ENCODE measurements at regions not wholly inside any gene's neighbourhood (a gene's known extent, or its start where the extent isn't known, plus 50 kb on each side); places are given as distances from the start of the nearest gene placed in this dataset.

DNA sequence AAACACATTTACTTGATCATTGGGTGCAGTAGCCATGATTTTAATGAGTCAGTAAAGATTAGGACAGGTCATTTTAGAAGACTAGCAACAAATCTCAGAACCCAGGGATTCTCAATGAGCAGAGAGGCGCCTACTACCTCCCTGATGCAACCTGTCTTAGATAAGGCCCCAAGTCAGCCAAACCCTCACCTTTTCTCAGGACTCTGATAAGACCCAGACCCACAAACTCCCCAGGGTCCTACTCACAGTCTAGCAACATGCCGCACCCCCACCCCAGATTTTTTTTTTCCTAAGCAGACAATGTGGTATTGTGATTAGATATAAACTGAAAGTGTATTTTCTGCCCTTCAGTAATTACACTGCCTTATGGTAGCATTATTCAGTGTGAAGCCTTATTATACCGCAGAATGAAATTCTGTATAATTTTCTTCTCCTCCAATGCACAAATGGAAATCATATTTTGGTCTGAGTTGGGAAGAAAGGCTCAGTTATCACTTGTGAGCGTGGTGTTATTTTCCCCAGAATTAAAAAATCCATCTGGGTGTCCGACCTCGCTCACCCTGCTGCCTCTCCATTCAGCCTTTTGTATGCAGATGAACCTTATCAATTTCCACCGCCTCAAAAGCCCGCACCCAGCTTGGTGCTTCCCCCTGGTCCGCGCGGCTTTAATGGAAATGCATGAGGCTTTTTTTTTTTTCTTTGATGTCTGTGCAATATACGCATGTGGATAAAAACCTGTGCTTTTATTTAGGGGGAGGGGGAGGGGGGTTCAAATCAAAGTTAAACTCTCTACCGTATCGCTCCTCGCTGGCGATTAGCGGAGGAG is 122.0 kb upstream of the SOX14 start:
- no peak for TF ChIP-seq CTCF (conservative IDR thresholded peaks at IDR 0.05; ENCODE audit: low read length)
- TF ChIP-seq EZH2phosphoT487 (IDR thresholded peaks at IDR 0.05; ENCODE audit: borderline replicate concordance, low read depth, low read length) = no peak
